SK-N-SH (cell line): ENCODE measurements at regions not wholly inside any gene's neighbourhood (a gene's known extent, or its start where the extent isn't known, plus 50 kb on each side); places are given as distances from the start of the nearest gene placed in this dataset.

Experiments used
- CTCF ChIA-PET: fragments of 300-600, 350-600 bp; formaldehyde crosslinking; extraction: SDS; loops from one replicate; lab custom pipeline; 2021; lab: Yijun Ruan, JAX
- POLR2A ChIA-PET: fragments of 350-600 bp; sonication (Branson Sonifier 250); formaldehyde crosslinking; extraction: SDS; loops from one replicate; lab custom pipeline; 2020; ENCODE audit warnings: antibody characterized with exemption, inconsistent platforms; lab: Yijun Ruan, JAX
- DNase-seq: peaks from one replicate; pipeline ENCODE4 v3.0.0; 2012
- H2AFZ ChIP-seq: fragments of 200-600 bp; sonication (generic); 2 replicates; pipeline ENCODE4 v1.8.1; 2016; ENCODE audit warnings: antibody characterized with exemption, mild to moderate bottlenecking, low read depth
- H3F3A ChIP-seq: fragments of 200-600 bp; sonication (generic); replicated peaks from 2 replicates; pipeline ENCODE3; 2016; ENCODE audit warnings: antibody characterized with exemption, mild to moderate bottlenecking; ENCODE audit not compliant: insufficient read depth
- H3K27ac ChIP-seq, 2 experiments: fragments of 200-500 bp in 1 of 2; fragments of 200-600 bp in 1 of 2; sonication (Bioruptor generic) in 1 of 2; sonication (generic), shearing (Covaris generic) in 1 of 2; 2 replicates each; pipeline versions ENCODE4 v1.5.1 to v1.6.1; 2014 to 2016; ENCODE audit warnings: low read depth in 2 of 2, inconsistent platforms in 1 of 2, low read length in 1 of 2, mild to moderate bottlenecking in 1 of 2, mixed read lengths in 1 of 2
- H3K27me3 ChIP-seq: fragments of 200-600 bp; sonication (generic), shearing (Covaris generic); 2 replicates; pipeline ENCODE4 v1.6.1; 2016; ENCODE audit warnings: mixed run types; ENCODE audit not compliant: insufficient read depth
- H3K36me3 ChIP-seq, 2 experiments: fragments of 200-500 bp in 1 of 2; fragments of 200-600 bp in 1 of 2; sonication (Bioruptor generic) in 1 of 2; sonication (generic) in 1 of 2; replicated peaks in 1 of 2; 2 replicates each; pipeline versions ENCODE3 to v1.5.1; 2014 to 2016; ENCODE audit warnings: low read length in 1 of 2, mild to moderate bottlenecking in 1 of 2; ENCODE audit not compliant: insufficient read depth in 2 of 2, control insufficient read depth in 1 of 2
- H3K4me1 ChIP-seq, 2 experiments: fragments of 200-500 bp in 1 of 2; fragments of 200-600 bp in 1 of 2; sonication (Bioruptor generic) in 1 of 2; sonication (generic), shearing (Covaris generic) in 1 of 2; 2 replicates each; pipeline versions ENCODE4 v1.5.1 to v1.6.1; 2014 to 2016; ENCODE audit warnings: low read depth in 1 of 2, low read length in 1 of 2, mixed run types in 1 of 2; ENCODE audit not compliant: insufficient read depth in 2 of 2, control insufficient read depth in 1 of 2
- H3K4me2 ChIP-seq: fragments of 200-600 bp; sonication (generic), shearing (Covaris generic); 2 replicates; pipeline ENCODE4 v1.6.1; 2017; ENCODE audit warnings: mixed run types
- H3K4me3 ChIP-seq, 2 experiments: fragments of 200-500 bp in 1 of 2; fragments of 200-600 bp in 1 of 2; sonication (Bioruptor generic) in 1 of 2; sonication (generic), shearing (Covaris generic) in 1 of 2; 2 replicates each; pipeline versions ENCODE4 v1.5.1 to v1.8.1; 2014 to 2016; ENCODE audit warnings: low read depth in 2 of 2, inconsistent platforms in 1 of 2, low read length in 1 of 2, mild to moderate bottlenecking in 1 of 2, mixed read lengths in 1 of 2, moderate library complexity in 1 of 2
- H3K79me2 ChIP-seq: fragments of 200-600 bp; sonication (generic); 2 replicates; pipeline ENCODE4 v1.8.1; 2017; ENCODE audit warnings: mild to moderate bottlenecking; ENCODE audit not compliant: insufficient read depth
- H3K9ac ChIP-seq: fragments of 200-600 bp; sonication (generic); 2 replicates; pipeline ENCODE4 v1.6.1; 2017; ENCODE audit warnings: mixed run types
- H3K9me2 ChIP-seq: fragments of 200-600 bp; sonication (generic); 2 replicates; pipeline ENCODE4 v1.6.1; 2017; ENCODE audit warnings: mixed run types
- H3K9me3 ChIP-seq: fragments of 200-600 bp; sonication (generic); 2 replicates; pipeline ENCODE4 v1.6.1; 2017; ENCODE audit warnings: mixed run types, mild to moderate bottlenecking, moderate library complexity
- H4K20me1 ChIP-seq: fragments of 200-600 bp; sonication (generic); 2 replicates; pipeline ENCODE4 v1.6.1; 2017; ENCODE audit warnings: mild to moderate bottlenecking, mixed run types; ENCODE audit not compliant: insufficient read depth
- ELF1 ChIP-seq: IDR thresholded peaks from 2 replicates; pipeline ENCODE4 v1.4.0; 2012
- EP300 ChIP-seq, 2 experiments: IDR thresholded peaks; 2 replicates each; pipeline versions ENCODE4 v1.4.0 to v1.6.1; 2012; ENCODE audit warnings: borderline replicate concordance in 1 of 2, low read depth in 1 of 2, low read length in 1 of 2
- FOSL2 ChIP-seq: IDR thresholded peaks from 2 replicates; pipeline ENCODE4 v1.4.0; 2012; ENCODE audit warnings: low read depth, mild to moderate bottlenecking, moderate library complexity, borderline replicate concordance
- FOXM1 ChIP-seq: IDR thresholded peaks from 2 replicates; pipeline ENCODE4 v1.4.0; 2012; ENCODE audit warnings: low read depth, mild to moderate bottlenecking
- GATA2 ChIP-seq: sonication (generic); formaldehyde crosslinking; IDR thresholded peaks from 2 replicates; pipeline ENCODE4 v1.5.0; 2020; ENCODE audit warnings: mild to moderate bottlenecking, missing genetic modification reagents
- JUND ChIP-seq: IDR thresholded peaks from 2 replicates; pipeline ENCODE4 v1.4.0; 2012
- MAX ChIP-seq: IDR thresholded peaks from 2 replicates; pipeline ENCODE4 v1.4.0; 2012; ENCODE audit warnings: low read depth
- MXI1 ChIP-seq: IDR thresholded peaks from 2 replicates; pipeline ENCODE4 v1.6.1; 2012; ENCODE audit warnings: mild to moderate bottlenecking, low read depth, low read length, improper control_type of control experiment
- POLR2AphosphoS5 ChIP-seq: IDR thresholded peaks from 2 replicates; pipeline ENCODE4 v1.6.1; 2012; ENCODE audit warnings: low read depth, low read length
- RAD21 ChIP-seq: IDR thresholded peaks from 2 replicates; pipeline ENCODE4 v1.6.1; 2012; ENCODE audit warnings: mild to moderate bottlenecking, low read length
- RCOR1 ChIP-seq: fragments of 150-350 bp; IDR thresholded peaks from 2 replicates; pipeline ENCODE4 v1.6.1; 2017; ENCODE audit warnings: antibody characterized with exemption, low read length
- REST ChIP-seq: IDR thresholded peaks from 2 replicates; pipeline ENCODE4 v1.6.1; 2012; ENCODE audit warnings: mild to moderate bottlenecking, low read depth, low read length, moderate library complexity
- RXRA ChIP-seq: IDR thresholded peaks from 2 replicates; pipeline ENCODE4 v1.4.0; 2012; ENCODE audit warnings: low read depth, mild to moderate bottlenecking, borderline replicate concordance
- SIN3A ChIP-seq: IDR thresholded peaks from 2 replicates; pipeline ENCODE4 v1.6.1; 2012; ENCODE audit warnings: low read depth, mild to moderate bottlenecking, low read length, moderate library complexity, borderline replicate concordance
- TAF1 ChIP-seq: IDR thresholded peaks from 2 replicates; pipeline ENCODE4 v1.6.1; 2012; ENCODE audit warnings: low read depth, mild to moderate bottlenecking, low read length, moderate library complexity, borderline replicate concordance
- TCF12 ChIP-seq: IDR thresholded peaks from 2 replicates; pipeline ENCODE4 v1.4.0; 2012
- TEAD4 ChIP-seq: IDR thresholded peaks from 2 replicates; pipeline ENCODE4 v1.4.0; 2012; ENCODE audit warnings: mild to moderate bottlenecking, borderline replicate concordance; ENCODE audit not compliant: insufficient read depth
- USF2 ChIP-seq: fragments of 150-350 bp; IDR thresholded peaks from 2 replicates; pipeline ENCODE4 v1.6.1; 2017; ENCODE audit warnings: antibody characterized with exemption, low read length, low read depth, borderline replicate concordance
- YY1 ChIP-seq: IDR thresholded peaks from 2 replicates; pipeline ENCODE4 v1.4.0; 2012; ENCODE audit warnings: low read depth, mild to moderate bottlenecking
- WGBS: methylation state at CpG from one replicate; pipeline ENCODE4 v1.1.6; 2017; ENCODE audit warnings: low lambda C conversion rate; 5-methylcytosine and 5-hydroxymethylcytosine counted together
- TF ChIP-seq, protein P1 (sequence below): IDR thresholded peaks from 2 replicates; pipeline ENCODE4; 2012
- TF ChIP-seq, protein P2 (sequence below): fragments of 150-350 bp; IDR thresholded peaks from 2 replicates; pipeline ENCODE4 v1.6.1; 2016; ENCODE audit warnings: mild to moderate bottlenecking, low read depth, low read length

- no peak for TF ChIP-seq SIN3A
- no peak for TF ChIP-seq FOSL2
- TF ChIP-seq RXRA: no peak
- no peak for TF ChIP-seq RAD21
- no peak for TF ChIP-seq FOXM1
- no peak for TF ChIP-seq MXI1
- TF ChIP-seq, protein P1, sequence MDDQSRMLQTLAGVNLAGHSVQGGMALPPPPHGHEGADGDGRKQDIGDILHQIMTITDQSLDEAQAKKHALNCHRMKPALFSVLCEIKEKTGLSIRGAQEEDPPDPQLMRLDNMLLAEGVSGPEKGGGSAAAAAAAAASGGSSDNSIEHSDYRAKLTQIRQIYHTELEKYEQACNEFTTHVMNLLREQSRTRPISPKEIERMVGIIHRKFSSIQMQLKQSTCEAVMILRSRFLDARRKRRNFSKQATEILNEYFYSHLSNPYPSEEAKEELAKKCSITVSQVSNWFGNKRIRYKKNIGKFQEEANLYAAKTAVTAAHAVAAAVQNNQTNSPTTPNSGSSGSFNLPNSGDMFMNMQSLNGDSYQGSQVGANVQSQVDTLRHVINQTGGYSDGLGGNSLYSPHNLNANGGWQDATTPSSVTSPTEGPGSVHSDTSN: no peak
- no peak for TF ChIP-seq POLR2AphosphoS5
- no peak for TF ChIP-seq USF2
- TF ChIP-seq, all 33 proteins: peak for 0
Measured at GRCh38 chr17:14866266-14866665, 398.9 kb downstream of the PMP22 start (continued).

DNA sequence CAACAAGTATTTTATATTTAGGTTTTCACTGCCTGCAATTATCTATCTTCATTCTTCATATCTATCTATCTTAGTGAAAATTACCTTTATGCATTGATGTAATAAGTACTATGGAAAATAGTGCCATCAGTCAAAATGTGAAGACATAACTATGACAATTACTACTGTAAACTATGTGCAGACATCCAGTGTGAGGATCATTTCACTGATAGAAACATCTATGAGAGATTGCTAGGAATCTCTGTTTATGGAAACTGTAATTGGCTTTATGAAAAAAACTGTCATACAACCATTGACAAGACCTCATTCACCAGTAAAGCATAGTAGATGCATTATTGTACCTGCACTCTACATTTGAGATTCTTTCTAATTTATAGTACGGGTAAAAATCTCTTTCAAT is 401.0 kb downstream of the PMP22 start:
- CTCF ChIA-PET: no interaction called here
- H3K36me3 ChIP-seq: no peaks in the 10 kb centered on the region
- no peak overlapping the region for H3K4me3 ChIP-seq
- POLR2A ChIA-PET: no interaction called here
- DNase-seq: no peak
- WGBS: 0% methylated on average over 1 of the region's 1 CpG
- H3K9ac ChIP-seq: no peak overlapping the region
- TF ChIP-seq RXRA (no peak), EP300 (IDR thresholded peaks at IDR 0.05; ENCODE audit: borderline replicate concordance in 1 of 2, low read depth in 1 of 2, low read length in 1 of 2) (no peak), GATA2 (no peak), MAX (no peak), SIN3A (no peak), USF2 (no peak), ELF1 (no peak), RCOR1 (no peak), YY1 (no peak), TAF1 (no peak), FOSL2 (no peak), REST (no peak), JUND (no peak), TCF12 (no peak), POLR2AphosphoS5 (no peak), TEAD4 (no peak), FOXM1 (no peak)
- TF ChIP-seq, protein P2, sequence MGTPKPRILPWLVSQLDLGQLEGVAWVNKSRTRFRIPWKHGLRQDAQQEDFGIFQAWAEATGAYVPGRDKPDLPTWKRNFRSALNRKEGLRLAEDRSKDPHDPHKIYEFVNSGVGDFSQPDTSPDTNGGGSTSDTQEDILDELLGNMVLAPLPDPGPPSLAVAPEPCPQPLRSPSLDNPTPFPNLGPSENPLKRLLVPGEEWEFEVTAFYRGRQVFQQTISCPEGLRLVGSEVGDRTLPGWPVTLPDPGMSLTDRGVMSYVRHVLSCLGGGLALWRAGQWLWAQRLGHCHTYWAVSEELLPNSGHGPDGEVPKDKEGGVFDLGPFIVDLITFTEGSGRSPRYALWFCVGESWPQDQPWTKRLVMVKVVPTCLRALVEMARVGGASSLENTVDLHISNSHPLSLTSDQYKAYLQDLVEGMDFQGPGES: no peak
- TF ChIP-seq, all 33 proteins: peak for 0
- Histone ChIP-seq H3K27ac (no peak overlapping the region), H3K79me2 (no peaks in the 10 kb centered on the region), H3K9me3 (no peaks in the 10 kb centered on the region), H3F3A (no peaks in the 10 kb centered on the region), H2AFZ (no peak overlapping the region), H3K4me1 (no peaks in the 10 kb centered on the region), H3K4me2 (no peak overlapping the region), H3K9me2 (no peaks in the 10 kb centered on the region), H3K27me3 (no peaks in the 10 kb centered on the region), H4K20me1 (no peaks in the 10 kb centered on the region)
